Right renal cortex interstitium (tissue), 3 donors: ENCODE measurements at regions not wholly inside any gene's neighbourhood (a gene's known extent, or its start where the extent isn't known, plus 50 kb on each side); places are given as distances from the start of the nearest gene placed in this dataset.

Source experiments
- DNase-seq, 3 donors: peaks; one replicate each; pipeline ENCODE4 v3.0.0-alpha.2; 2013; ENCODE audit warnings: low read depth in 3 of 3, low spot score in 2 of 3

DNA sequence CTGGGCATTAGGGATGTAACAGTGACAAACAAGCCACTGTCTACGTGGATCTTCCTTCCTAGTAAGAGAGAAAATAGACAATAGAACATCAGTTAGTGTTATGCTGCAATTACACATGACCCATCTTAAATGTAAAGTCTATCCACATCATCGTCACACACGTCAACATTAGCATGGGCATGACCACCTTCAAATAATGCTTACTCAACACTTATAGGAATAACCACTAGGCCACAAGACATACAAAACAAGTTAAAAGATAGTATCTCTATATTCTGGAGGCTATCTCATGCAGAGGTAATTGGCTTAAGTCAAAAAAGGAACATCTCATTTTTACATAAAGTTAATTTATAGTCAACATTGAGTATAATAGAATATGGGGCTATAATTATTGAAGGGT is 156.5 kb downstream of the MOXD1 start:
- no peak for DNase-seq

DNA sequence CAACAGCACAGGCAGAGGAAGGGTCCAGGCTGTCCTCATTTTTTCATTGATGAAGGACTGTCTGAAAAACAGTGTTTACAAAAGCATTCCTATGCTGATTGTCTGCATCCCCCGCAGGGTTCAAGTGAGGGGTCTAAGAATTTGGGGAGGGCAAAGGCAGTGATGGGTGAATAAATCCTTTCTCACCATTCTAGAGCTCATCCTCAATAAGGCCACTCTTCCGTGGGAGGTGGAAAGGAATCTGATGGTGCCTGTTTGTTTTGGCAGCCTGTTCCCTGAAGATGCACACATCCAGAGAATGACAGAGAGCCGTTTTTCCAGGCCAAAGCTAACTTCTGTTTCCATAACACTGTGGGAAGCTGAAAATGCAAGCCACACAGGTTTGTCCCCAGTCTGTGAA is 164.5 kb downstream of the MOXD1 start:
- no peak for DNase-seq

DNA sequence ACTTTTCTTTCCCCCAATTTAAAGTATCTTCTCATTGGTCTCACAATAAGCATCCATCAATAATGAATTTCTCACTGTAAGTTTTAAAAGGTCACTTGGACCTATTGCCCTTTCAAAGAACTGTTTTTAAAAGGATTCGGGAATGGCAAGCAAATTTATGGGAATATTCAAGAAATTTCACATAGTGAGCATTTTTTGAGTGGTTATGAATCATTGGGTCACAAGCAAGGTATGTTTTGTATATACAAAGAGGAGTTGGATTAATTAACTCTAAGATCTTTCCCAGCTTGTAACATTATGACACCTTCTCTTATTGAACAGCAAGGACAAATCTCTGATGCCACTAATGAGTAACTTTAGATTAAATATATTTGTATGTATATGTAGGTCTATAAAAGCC is 165.0 kb downstream of the MOXD1 start:
- no peak for DNase-seq

DNA sequence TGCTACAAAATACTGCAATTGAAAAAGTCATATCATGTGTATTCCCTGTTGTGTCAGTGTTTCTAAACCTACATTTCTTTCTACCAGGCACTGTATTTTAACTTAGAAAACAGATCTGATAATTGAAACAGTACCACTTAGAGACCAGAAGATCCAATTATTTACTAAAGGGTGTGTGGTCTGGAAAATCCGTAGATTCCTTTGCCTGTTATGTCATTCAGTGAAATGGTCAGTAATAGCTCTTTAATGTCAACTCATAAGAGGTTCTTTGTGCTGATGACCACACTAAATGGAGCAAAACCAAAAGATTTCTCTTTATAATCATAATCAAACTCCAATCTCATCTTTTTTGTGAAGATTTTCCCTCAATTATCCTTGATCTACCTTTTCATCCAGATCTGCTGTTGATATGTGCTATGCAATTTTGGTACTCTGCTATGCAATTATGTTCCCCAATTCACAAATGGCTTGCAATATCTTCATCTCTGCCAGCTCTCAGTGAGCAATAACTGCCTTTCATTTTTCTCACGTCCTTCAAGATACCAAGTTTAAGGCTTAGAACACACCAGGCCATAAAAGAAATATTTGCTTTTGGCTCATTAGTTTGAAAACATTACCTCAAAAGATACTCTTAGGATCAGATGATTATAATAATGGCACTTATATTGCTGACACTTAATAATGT is 165.5 kb downstream of the MOXD1 start:
- no peak for DNase-seq

DNA sequence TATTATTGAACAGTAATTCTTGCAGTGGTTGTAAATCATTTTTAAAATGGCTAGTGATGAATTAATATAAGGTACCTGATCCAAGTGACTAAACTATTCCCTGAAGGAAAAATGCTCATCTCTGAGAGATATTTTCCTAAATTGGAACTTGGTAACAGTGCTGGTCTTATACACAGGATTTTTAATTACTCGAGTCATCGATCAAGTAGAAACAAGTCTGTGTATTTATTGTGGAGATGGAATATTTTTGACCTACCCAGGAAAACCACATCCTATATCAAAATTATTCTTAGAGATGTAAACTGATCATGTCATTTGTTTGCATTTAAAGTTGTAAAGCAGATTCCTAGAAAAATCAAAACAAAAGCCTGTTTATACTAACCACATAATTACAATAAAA is 166.9 kb downstream of the MOXD1 start:
- DNase-seq = no peak

DNA sequence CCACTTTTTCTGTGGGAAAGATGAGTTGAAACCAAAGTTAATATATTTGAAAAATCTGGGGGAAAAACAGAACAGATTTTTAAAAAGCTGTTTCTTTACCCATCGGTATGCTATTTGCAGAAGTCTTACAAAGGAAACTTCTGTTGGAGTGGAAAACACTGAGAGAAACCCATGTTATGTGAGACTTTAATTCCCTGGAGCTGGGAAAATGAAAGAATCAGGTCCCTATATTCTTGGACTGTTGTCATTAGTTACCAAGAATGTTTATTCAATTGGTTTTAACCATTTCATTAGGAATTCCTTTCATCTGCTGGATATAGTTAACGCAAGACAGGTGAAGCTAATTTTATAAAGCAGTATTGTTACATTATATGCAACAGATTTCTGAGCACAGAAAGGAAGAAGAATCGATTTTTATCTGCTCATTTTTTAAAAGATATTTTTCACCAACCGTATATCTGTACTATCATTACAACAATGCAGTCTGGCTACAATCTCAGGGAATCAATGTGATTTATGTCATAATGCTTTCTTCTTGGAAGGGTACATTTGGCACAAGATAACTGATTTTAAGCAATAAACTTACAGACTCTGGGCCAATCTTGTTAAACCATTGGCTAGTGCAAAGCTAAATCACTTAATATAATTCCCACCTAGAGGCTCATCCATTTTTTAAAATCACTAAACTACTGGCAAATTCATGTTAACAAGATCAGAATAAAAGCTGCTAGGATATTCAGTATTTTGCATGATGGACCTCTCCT is 170.0 kb downstream of the MOXD1 start:
- DNase-seq = no peak

DNA sequence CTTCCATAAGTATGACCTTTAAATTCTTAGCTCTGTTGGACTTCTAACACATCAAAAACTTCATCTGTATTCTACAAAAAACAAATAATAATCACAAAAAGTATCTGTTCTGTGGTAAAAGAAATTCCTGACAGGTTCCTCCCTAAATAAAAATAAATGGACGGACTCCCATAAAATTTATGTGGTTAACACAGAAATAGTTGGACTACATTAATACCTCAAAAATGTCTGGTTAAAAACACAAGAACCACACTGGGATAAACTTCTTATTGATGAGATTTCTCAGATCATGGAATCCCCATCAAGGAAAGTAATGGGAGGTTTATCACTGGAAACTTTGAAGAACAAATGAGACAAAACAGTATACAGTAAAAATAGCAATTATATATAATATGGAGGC is 172.4 kb downstream of the MOXD1 start:
- DNase-seq = no peak

DNA sequence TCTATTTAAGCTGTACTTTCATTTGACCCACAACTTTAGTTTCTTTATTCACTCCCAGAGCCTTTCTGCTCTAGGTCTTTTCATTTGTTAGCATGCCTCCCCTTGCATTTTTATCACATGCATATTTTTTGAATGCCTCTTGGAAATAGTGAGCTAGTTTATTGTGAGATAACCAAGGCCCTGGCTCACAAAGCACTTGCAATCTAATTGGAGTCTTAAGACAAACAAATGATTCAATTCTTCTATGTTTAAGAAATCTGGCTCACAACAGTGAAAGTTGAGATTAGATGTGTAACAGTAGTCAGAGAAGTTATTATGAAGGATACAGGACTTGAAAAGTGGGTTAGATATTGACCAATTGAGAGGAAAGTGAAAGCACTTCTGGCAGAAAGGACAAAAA is 173.4 kb downstream of the MOXD1 start:
- DNase-seq = no peak

DNA sequence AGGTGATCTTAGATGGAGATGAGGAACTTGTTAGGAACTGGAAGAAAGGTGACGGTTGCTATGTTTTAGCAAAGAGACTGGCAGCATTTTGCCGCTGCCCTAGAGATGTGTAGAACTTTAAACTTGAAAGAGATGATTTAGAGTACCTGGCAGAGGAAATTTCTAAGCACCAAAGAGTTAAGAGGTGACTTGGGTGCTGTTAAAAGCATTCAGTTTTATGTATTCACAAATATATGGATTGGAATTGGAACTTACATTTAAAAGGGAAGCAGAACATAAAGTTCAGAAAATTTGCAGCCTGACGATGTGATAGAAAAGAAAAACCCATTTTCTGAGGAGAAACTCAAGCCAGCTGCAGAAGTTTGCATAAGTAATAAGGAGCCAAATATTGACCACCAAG is 176.3 kb downstream of the MOXD1 start:
- DNase-seq = no peak

DNA sequence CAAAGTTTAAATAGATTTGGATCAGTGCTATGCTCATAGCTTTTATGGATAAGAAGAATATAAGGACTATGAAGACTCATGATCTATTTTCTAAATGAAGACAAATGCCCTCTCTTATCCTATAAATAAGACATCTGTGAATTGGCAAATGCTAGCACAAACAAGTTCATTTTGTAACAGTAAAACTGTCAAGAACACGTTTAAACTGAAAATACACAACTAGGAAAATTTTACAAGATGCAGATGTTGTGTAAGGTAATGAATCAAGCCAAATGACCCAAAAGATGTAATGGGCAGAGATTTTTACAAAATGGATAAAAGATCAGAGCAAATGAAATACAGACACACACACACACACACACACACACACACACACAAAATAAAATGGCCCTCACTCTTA is 180.5 kb downstream of the MOXD1 start:
- DNase-seq = no peak

DNA sequence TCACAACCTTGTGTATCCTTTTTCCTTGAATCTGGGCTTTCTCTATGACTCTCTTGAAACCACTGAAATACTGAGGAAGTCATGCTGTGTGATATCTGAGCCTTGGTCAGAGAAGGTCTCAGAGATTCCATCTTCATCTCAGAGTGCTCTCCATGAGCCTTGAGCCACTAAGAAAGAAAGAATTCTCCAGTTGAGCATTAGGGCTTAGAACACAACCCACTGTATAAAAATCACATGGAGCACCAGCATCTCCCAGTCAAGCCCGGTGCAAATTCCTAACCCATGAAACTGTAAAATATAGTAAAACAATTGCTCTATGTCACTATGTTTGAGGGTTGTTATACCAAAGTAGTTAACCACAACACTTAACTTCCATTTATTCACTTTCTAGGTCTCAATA is 181.4 kb downstream of the MOXD1 start:
- no peak for DNase-seq

DNA sequence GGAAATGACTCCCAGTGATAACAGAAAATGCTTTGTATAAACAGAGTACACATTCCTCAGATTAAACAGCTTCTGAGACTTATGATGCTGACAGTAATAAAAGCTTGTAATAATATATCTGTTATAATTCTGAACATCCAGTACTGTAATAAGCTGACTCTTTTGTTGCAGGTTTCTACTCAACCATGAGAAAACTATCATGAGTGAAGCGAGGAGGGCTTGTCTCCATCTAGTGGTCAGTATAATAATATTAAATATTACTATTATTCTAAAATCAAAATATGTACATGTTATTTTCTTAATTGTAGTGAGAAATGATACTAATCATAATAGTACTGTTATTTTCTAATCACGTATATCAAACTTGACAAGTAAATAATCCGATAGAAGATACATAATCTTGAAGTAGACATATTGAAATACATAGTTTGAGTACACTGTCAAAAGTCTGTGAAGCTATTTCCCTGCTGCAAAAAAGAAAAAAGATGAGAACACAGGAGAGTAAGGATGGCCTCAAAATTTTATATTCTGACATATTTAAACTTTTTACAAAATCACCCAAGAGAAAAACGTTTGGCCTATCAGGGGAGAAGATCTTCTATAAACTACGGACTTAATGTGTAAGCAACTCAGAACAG is 183.1 kb downstream of the MOXD1 start:
- no peak for DNase-seq

DNA sequence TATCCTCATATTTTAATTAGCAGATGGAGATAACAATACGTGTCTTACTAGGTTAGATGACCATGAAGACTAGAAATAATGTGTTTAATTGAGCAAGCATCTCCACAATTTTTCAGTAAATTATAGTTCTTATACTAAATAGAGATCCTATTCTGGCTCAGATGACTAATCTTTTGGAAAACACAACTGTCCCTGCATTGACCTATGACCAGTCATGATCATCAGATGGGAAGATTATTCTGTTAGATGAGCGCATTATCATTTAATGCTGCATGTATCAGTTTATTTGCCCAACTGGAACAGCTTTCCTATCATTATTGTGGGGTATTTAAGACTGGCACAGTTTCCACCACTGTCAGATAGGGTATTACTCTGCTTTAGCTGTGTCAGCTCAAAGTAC is 185.5 kb downstream of the MOXD1 start:
- DNase-seq = no peak

DNA sequence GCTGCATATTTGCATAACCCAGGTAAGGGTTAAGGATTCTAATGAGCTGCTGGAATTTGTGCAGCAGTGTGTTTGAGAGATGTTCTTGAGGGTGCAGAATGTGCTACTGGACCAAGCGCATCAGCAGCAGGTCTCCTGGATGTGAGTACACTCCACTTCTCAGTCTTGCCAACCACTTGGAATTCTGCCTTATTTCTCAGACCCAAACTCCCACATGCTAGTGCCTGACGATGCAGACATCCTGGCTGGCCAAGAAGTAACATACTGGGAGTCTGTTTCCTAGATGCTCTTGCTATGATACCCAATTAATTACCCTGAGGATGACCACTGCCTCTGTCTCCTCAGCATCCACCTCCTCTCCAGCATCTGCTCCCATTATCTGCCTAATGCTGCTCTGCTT is 186.6 kb downstream of the MOXD1 start:
- no peak for DNase-seq

DNA sequence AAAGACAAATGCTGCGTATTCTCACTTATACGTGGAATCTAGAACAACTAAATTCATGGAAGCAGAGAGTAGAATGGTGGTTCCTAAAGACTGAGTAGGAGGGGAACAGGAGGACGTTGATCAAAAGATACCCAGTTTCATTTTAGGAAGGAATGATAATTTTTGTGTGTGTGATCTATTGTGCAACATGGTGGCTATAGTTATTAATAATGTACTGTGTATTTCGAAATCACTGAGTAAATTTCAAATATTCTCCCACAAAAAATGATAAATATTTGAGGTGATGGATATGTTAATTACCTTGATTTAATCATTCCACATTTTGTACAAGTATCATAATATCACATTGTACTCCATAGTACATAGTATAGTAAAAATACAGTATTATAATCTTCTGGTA is 187.5 kb downstream of the MOXD1 start:
- DNase-seq = no peak

DNA sequence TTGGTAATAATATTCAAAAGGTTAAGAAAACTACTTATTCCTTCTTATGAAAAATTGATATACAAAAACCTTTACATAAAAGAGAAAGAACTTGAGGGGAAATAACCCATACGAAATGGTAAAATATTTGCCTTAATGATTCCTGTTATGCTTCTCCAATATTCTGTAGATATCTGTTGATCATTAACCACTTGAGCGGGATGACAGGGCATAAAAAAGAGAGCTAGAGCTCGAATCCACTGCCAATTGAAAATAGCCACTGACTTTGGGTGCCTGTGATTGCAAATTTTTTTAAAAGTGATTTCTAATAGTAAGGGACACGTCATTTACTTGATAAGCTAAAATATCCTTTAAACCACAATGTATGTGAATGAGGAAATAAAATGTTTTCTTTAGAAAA is 188.1 kb downstream of the MOXD1 start:
- DNase-seq = no peak

DNA sequence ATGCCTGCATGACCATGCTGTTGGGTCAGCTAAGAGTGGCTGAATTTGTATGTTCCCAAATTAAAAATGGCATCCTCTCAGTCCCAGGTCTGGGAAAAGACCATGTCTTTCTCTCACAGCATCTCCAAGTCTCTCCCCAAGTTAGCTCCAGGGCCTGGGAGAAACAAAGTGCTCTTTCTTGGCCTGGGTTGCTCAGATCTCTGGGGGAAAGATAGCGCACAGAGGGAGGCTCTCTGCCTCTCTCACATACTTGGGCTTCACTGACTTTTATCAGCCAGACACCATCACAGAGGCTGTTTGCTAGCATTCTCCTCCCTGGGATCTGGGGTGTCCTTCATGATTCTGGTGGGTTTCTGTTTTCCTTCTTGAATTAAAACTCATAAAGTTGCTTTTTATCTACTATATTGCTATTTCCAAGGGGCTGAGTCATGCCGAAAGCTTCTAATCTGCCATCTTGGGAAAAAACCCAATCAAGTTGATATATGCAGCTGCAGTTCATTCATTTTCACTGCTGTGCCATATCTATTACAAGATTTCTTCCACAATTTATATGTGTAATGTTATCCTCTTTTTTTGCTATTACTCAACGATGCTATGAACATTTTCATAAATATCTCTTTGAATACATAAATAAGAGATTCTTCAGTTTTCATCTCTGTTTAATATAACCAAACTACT is 190.2 kb downstream of the MOXD1 start:
- DNase-seq = no peak

DNA sequence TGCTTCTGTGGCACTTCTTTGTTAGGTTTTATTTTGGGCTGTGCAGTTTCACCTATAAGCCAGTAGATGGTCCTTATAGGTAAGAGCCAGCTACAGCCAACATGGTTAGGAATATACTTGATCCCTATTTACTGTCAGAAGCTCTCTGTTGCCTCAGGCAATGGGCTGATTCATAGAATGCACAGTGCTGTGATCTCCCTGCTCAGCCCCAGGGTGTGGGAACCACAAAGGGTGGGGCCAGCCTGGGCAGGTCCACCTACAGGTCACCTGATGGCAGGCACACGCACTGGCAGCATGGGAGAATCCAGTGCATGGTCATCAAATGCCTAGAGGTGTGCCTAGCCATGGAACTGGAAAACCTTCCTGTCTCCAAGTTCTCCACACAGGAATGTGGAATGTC is 191.9 kb downstream of the MOXD1 start:
- DNase-seq = no peak

DNA sequence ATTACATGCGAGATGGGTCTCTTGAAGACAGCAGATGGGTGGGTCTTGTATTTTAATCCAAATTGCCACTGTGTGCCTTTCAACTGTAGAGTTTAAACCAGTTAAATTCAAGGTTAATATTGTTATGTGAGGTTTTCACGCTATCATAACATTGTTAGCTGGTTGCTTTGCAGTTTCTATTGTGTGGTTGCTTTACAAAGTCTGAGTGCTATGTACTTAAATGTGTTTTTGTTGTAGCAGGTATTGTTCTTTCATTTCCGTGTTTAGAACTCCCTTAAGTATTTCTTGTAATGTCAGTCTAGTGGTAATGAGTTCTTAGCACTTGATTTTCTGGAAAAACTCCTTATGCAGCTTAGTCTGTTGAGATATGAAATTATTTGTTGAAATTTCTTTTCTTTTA is 193.3 kb downstream of the MOXD1 start:
- DNase-seq = no peak

DNA sequence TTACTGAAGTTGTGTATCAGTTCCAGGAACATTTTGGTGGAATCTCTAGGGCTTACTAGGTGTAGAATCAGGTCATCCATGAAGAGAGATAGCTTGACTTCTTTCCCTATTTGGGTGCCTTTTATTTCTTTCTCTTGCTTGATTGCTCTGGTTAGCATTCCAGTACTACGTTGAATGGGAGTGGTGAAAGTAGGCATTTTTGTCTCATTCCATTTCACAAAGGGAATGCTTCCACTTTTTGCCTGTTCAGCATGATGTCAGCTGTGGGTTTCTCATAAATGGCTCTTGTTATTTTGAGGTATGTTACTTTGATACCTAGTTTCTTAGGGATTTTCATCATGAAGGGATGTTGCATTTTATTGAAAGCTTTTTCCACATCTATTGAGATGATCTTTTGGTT is 195.3 kb downstream of the MOXD1 start:
- no peak for DNase-seq

DNA sequence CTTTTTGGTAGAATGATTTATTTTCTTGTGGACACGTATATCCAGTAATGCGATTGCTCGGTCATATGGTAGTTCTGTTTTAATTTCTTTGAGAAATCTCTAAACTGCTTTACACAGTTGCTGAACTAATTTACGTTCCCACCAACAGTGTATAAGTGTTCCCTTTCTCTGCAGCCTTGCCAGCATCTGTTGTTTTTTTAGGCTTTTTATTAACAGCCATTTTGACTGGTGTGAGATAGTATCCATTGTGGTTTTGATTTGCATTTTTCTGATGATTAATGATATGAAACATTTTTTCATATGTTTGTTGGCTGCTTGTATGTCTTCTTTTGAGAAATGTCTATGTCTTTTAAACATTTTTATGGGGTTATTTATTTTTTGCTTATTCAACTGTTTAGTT is 196.7 kb downstream of the MOXD1 start:
- no peak for DNase-seq

DNA sequence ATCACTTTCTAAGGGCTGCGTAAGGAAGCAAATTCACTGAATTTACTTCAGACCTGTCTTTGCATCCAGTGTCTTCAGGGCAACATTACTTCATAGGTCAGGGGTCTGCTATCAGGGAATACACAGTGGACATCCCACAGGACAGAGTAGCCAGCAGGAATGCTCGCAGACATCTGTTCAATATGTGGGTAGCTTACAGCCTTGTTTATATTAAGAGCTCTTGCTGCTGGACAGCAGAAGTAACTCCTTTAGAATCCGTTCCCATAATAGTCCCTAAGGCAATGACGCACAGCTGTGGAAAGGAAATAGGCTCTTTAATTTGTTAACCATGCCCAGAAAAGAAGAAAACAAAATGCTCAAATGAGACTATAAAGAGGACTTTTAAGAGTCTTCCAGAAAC is 198.7 kb downstream of the MOXD1 start:
- no peak for DNase-seq
